DOHH2 (cell line): ENCODE measurements at regions not wholly inside any gene's neighbourhood (a gene's known extent, or its start where the extent isn't known, plus 50 kb on each side); places are given as distances from the start of the nearest gene placed in this dataset.

Experiments
- H3F3A ChIP-seq: fragments of 200-600 bp; sonication (generic), shearing (Covaris generic); 2 replicates; pipeline ENCODE4 v1.6.0; 2016; ENCODE audit warnings: antibody characterized with exemption, mild to moderate bottlenecking; ENCODE audit not compliant: control insufficient read depth, insufficient read depth
- H3K27ac ChIP-seq: fragments of 200-600 bp; sonication (generic); 2 replicates; pipeline ENCODE4 v1.5.1; 2014; ENCODE audit warnings: low read depth, mild to moderate bottlenecking, low read length, moderate library complexity
- H3K27me3 ChIP-seq: fragments of 200-600 bp; sonication (generic); 2 replicates; pipeline ENCODE4 v1.6.1; 2014; ENCODE audit warnings: mild to moderate bottlenecking, low read length, mixed read lengths; ENCODE audit not compliant: control insufficient read depth
- H3K36me3 ChIP-seq: fragments of 200-600 bp; sonication (generic); 2 replicates; pipeline ENCODE4 v1.6.1; 2014; ENCODE audit warnings: mild to moderate bottlenecking, low read length, moderate library complexity, mixed read lengths; ENCODE audit not compliant: control insufficient read depth
- H3K4me1 ChIP-seq: fragments of 200-600 bp; sonication (generic); 2 replicates; pipeline ENCODE4 v1.6.1; 2014; ENCODE audit warnings: mild to moderate bottlenecking, low read length, mixed read lengths; ENCODE audit not compliant: control insufficient read depth
- H3K4me2 ChIP-seq: fragments of 200-600 bp; sonication (generic); 2 replicates; pipeline ENCODE4 v1.6.0; 2014; ENCODE audit warnings: mild to moderate bottlenecking, low read length, moderate library complexity
- H3K4me3 ChIP-seq: fragments of 200-600 bp; sonication (generic); 2 replicates; pipeline ENCODE4 v1.5.1; 2014; ENCODE audit warnings: mild to moderate bottlenecking, low read length, mixed read lengths
- H3K79me2 ChIP-seq: fragments of 200-600 bp; sonication (generic); 2 replicates; pipeline ENCODE4 v1.6.1; 2014; ENCODE audit warnings: mild to moderate bottlenecking, low read length, mixed read lengths; ENCODE audit not compliant: control insufficient read depth
- H3K9me2 ChIP-seq: fragments of 200-600 bp; sonication (generic); replicated peaks from 2 replicates; pipeline ENCODE4 v1.6.1; 2014; ENCODE audit warnings: mild to moderate bottlenecking, low read length, mixed read lengths; ENCODE audit not compliant: control insufficient read depth
- H3K9me3 ChIP-seq: fragments of 200-600 bp; sonication (generic); 2 replicates; pipeline ENCODE4 v1.6.1; 2014; ENCODE audit warnings: antibody characterized with exemption, low read length, mixed read lengths; ENCODE audit not compliant: control insufficient read depth, insufficient read depth
- H4K20me1 ChIP-seq: fragments of 200-600 bp; sonication (generic); 2 replicates; pipeline ENCODE4 v1.6.0; 2014; ENCODE audit warnings: low read depth, mild to moderate bottlenecking, antibody characterized with exemption, low read length, moderate library complexity; ENCODE audit not compliant: control insufficient read depth, insufficient read depth
- CTCF ChIP-seq: fragments of 200-600 bp; sonication (generic); IDR thresholded peaks from one replicate; pipeline ENCODE4 v1.5.1; 2014; ENCODE audit warnings: antibody characterized with exemption, mild to moderate bottlenecking, low read depth, low read length; ENCODE audit not compliant: poor library complexity, severe bottlenecking
- EZH2phosphoT487 ChIP-seq: fragments of 200-600 bp; sonication (generic); IDR thresholded peaks from 2 replicates; pipeline ENCODE4 v1.6.1; 2017; ENCODE audit warnings: borderline replicate concordance, mild to moderate bottlenecking, antibody characterized with exemption, low read length, moderate library complexity, mixed read lengths

- no peaks in the 10 kb centered on the region for H3K36me3 ChIP-seq
- H3K27ac ChIP-seq, result no peak overlapping the region
- TF ChIP-seq EZH2phosphoT487, result no peak
- no peak for TF ChIP-seq CTCF
- no peaks in the 10 kb centered on the region for H4K20me1 ChIP-seq
- H3K9me3 ChIP-seq, result no peaks in the 10 kb centered on the region
- no peaks in the 10 kb centered on the region for H3K9me2 ChIP-seq
- H3F3A ChIP-seq, result no peaks in the 10 kb centered on the region
- H3K4me2 ChIP-seq, result no peak overlapping the region
- no peaks in the 10 kb centered on the region for H3K27me3 ChIP-seq
- H3K79me2 ChIP-seq, result no peaks in the 10 kb centered on the region
- H3K4me3 ChIP-seq, result no peak overlapping the region
- H3K4me1 ChIP-seq, result no peaks in the 10 kb centered on the region
Observed at GRCh38 chr19:29004796-29005195, 208.2 kb downstream of the UQCRFS1 start.

GRCh38 chr19:29003641-29004409 is 209.1 kb downstream of the UQCRFS1 start:
- Histone ChIP-seq H3K79me2 (no peaks in the 10 kb centered on the region), H3F3A (no peaks in the 10 kb centered on the region), H3K4me1 (no peaks in the 10 kb centered on the region), H4K20me1 (no peaks in the 10 kb centered on the region), H3K9me3 (no peaks in the 10 kb centered on the region), H3K9me2 (no peaks in the 10 kb centered on the region), H3K4me2 (no peak overlapping the region), H3K36me3 (no peaks in the 10 kb centered on the region), H3K27ac (no peak overlapping the region), H3K4me3 (no peak overlapping the region), H3K27me3 (no peaks in the 10 kb centered on the region)
- TF ChIP-seq EZH2phosphoT487, result no peak
- no peak for TF ChIP-seq CTCF

GRCh38 chr19:29002336-29002735 is 210.6 kb downstream of the UQCRFS1 start:
- Histone ChIP-seq H3K4me1 (no peaks in the 10 kb centered on the region), H3K4me3 (no peak overlapping the region), H3K27me3 (no peaks in the 10 kb centered on the region), H3K9me2 (no peaks in the 10 kb centered on the region), H3F3A (no peaks in the 10 kb centered on the region), H4K20me1 (no peaks in the 10 kb centered on the region), H3K4me2 (no peak overlapping the region), H3K36me3 (no peaks in the 10 kb centered on the region), H3K9me3 (0 out of 2 replicates have a peak, but pooled peaks cover 2% of the 10 kb centered on the region), H3K79me2 (no peaks in the 10 kb centered on the region), H3K27ac (no peak overlapping the region)
- no peak for TF ChIP-seq CTCF
- no peak for TF ChIP-seq EZH2phosphoT487
